ENCODE measurements at regions not wholly inside any gene's neighbourhood (a gene's known extent, or its start where the extent isn't known, plus 50 kb on each side); places are given as distances from the start of the nearest gene placed in this dataset.

GRCh38 chr2:2806711-2807110, 475.6 kb upstream of the MYT1L start:
- ATAC-seq: no peak
- WGBS (ENCODE audit: insufficient coverage): 82% methylated on average over 7 of the region's 7 CpGs
- H3K9me3 Mint-ChIP-seq: peaks cover 2 to 3% of the 10 kb centered on the region in 2 donors

GRCh38 chr2:2805263-2805662, 474.2 kb upstream of the MYT1L start:
- DNase-seq: no peak
- no peak overlapping the region for H3K4me3 Mint-ChIP-seq
- no peak for ATAC-seq
- H3K36me3 ChIP-seq (ENCODE audit: control insufficient read depth, insufficient read depth, low read length): no peaks in the 10 kb centered on the region
- H3K9me3 ChIP-seq (ENCODE audit: control insufficient read depth, insufficient read depth, low read length): no peaks in the 10 kb centered on the region
- peaks cover 0 to 2% of the 10 kb centered on the region in 2 donors for H3K27me3 Mint-ChIP-seq (ENCODE audit: low read depth in 2 of 2)
- H3K27ac Mint-ChIP-seq: no peak overlapping the region
- H3K4me1 ChIP-seq (ENCODE audit: control insufficient read depth, insufficient read depth, low read length): no peaks in the 10 kb centered on the region
- H3K36me3 Mint-ChIP-seq: no peaks in the 10 kb centered on the region
- H3K27me3 ChIP-seq (ENCODE audit: control insufficient read depth, insufficient read depth, low read length): no peaks in the 10 kb centered on the region
- 71% methylated on average over 5 of the region's 5 CpGs for WGBS (ENCODE audit: insufficient coverage)
- TF ChIP-seq CTCF (IDR thresholded peaks at IDR 0.05): no peak
- H3K27ac ChIP-seq (ENCODE audit: low read length): no peak overlapping the region
- intact Hi-C loops (cut with micrococcal nuclease): no loop called here
- H3K9me3 Mint-ChIP-seq: peaks cover 2 to 3% of the 10 kb centered on the region in 2 donors
- H3K4me1 Mint-ChIP-seq: no peaks in the 10 kb centered on the region
- no peak overlapping the region for H3K4me3 ChIP-seq (ENCODE audit: low read length)

More at GRCh38 chr2:2806711-2807110, 475.6 kb upstream of the MYT1L start:
- Histone ChIP-seq H3K27me3 (ENCODE audit: control insufficient read depth, insufficient read depth, low read length) (no peaks in the 10 kb centered on the region), H3K9me3 (ENCODE audit: control insufficient read depth, insufficient read depth, low read length) (no peaks in the 10 kb centered on the region), H3K27ac (ENCODE audit: low read length) (no peak overlapping the region), H3K4me1 (ENCODE audit: control insufficient read depth, insufficient read depth, low read length) (no peaks in the 10 kb centered on the region), H3K36me3 (ENCODE audit: control insufficient read depth, insufficient read depth, low read length) (no peaks in the 10 kb centered on the region), H3K4me3 (ENCODE audit: low read length) (no peak overlapping the region)
- no peak for DNase-seq
- Mint-ChIP-seq H3K4me1 (no peaks in the 10 kb centered on the region), H3K27me3 (ENCODE audit: low read depth in 2 of 2) (peaks cover 0 to 2% of the 10 kb centered on the region in 2 donors), H3K4me3 (no peak overlapping the region), H3K27ac (no peak overlapping the region), H3K36me3 (no peaks in the 10 kb centered on the region)
- TF ChIP-seq CTCF (IDR thresholded peaks at IDR 0.05): no peak
- intact Hi-C loops (cut with micrococcal nuclease): no loop called here

- ATAC-seq (no peak), DNase-seq (no peak)
- H3K27ac ChIP-seq (ENCODE audit: low read length): no peak overlapping the region
- Mint-ChIP-seq H3K9me3 (peaks cover 2 to 3% of the 10 kb centered on the region in 2 donors), H3K4me3 (no peak overlapping the region), H3K36me3 (no peaks in the 10 kb centered on the region), H3K4me1 (no peaks in the 10 kb centered on the region), H3K27ac (no peak overlapping the region), H3K27me3 (ENCODE audit: low read depth in 2 of 2) (peaks cover 0 to 2% of the 10 kb centered on the region in 2 donors)
- no peaks in the 10 kb centered on the region for H3K27me3 ChIP-seq (ENCODE audit: control insufficient read depth, insufficient read depth, low read length)
- no peaks in the 10 kb centered on the region for H3K9me3 ChIP-seq (ENCODE audit: control insufficient read depth, insufficient read depth, low read length)
- intact Hi-C loops (cut with micrococcal nuclease): no loop called here
- H3K4me1 ChIP-seq (ENCODE audit: control insufficient read depth, insufficient read depth, low read length): no peaks in the 10 kb centered on the region
- TF ChIP-seq CTCF (IDR thresholded peaks at IDR 0.05): no peak
- 90% methylated on average over 15 of the region's 15 CpGs for WGBS (ENCODE audit: insufficient coverage)
- no peaks in the 10 kb centered on the region for H3K36me3 ChIP-seq (ENCODE audit: control insufficient read depth, insufficient read depth, low read length)
- no peak overlapping the region for H3K4me3 ChIP-seq (ENCODE audit: low read length)
Observed at GRCh38 chr2:2804528-2804927, 473.5 kb upstream of the MYT1L start.

GRCh38 chr2:2801458-2801857, 470.4 kb upstream of the MYT1L start:
- Histone ChIP-seq H3K36me3 (ENCODE audit: control insufficient read depth, insufficient read depth, low read length) (no peaks in the 10 kb centered on the region), H3K4me1 (ENCODE audit: control insufficient read depth, insufficient read depth, low read length) (no peaks in the 10 kb centered on the region), H3K4me3 (ENCODE audit: low read length) (no peak overlapping the region), H3K9me3 (ENCODE audit: control insufficient read depth, insufficient read depth, low read length) (no peaks in the 10 kb centered on the region), H3K27me3 (ENCODE audit: control insufficient read depth, insufficient read depth, low read length) (no peaks in the 10 kb centered on the region), H3K27ac (ENCODE audit: low read length) (no peak overlapping the region)
- 97% methylated on average over 2 of the region's 3 CpGs for WGBS (ENCODE audit: insufficient coverage)
- no peaks in the 10 kb centered on the region for H3K36me3 Mint-ChIP-seq
- DNase-seq: no peak
- ATAC-seq: no peak
- H3K4me1 Mint-ChIP-seq: no peaks in the 10 kb centered on the region
- H3K4me3 Mint-ChIP-seq: no peak overlapping the region
- peaks cover 0 to 4% of the 10 kb centered on the region in 2 donors for H3K27me3 Mint-ChIP-seq (ENCODE audit: low read depth in 2 of 2)
- intact Hi-C loops (cut with micrococcal nuclease): no loop called here
- no peak for TF ChIP-seq CTCF (IDR thresholded peaks at IDR 0.05)
- peaks cover 2 to 3% of the 10 kb centered on the region in 2 donors for H3K9me3 Mint-ChIP-seq
- no peak overlapping the region for H3K27ac Mint-ChIP-seq
